Gastrocnemius medialis (tissue), 4 donors: ENCODE measurements at regions not wholly inside any gene's neighbourhood (a gene's known extent, or its start where the extent isn't known, plus 50 kb on each side); places are given as distances from the start of the nearest gene placed in this dataset.

Source experiments
- ATAC-seq, 2 donors: fragments of 150-250 bp; one replicate each; pipeline ENCODE4 v1.9.1; 2016
- DNase-seq, 2 donors: peaks; one replicate each; pipeline ENCODE4 v3.0.0-alpha.2; 2019
- H3K27ac ChIP-seq, 4 donors: fragments of 200-600 bp; sonication (generic); 1 replicate in 1 of 4; 2 replicates in 3 of 4; pipeline ENCODE4 v1.5.1; 2016 to 2018; ENCODE audit warnings: mild to moderate bottlenecking in 2 of 4, moderate library complexity in 1 of 4
- H3K27me3 ChIP-seq, 3 donors: fragments of 200-600 bp; sonication (generic) in 2 of 3; 1 replicate in 1 of 3; 2 replicates in 2 of 3; pipeline versions ENCODE4 v1.5.1 to v1.6.0; 2016 to 2019; ENCODE audit warnings: mild to moderate bottlenecking in 1 of 3, moderate library complexity in 1 of 3
- H3K36me3 ChIP-seq, 2 donors: fragments of 200-600 bp; sonication (generic) in 1 of 2; one replicate each; pipeline ENCODE4 v1.5.1; 2017 to 2018
- H3K4me1 ChIP-seq, 2 donors: fragments of 200-600 bp; sonication (generic) in 1 of 2; one replicate each; pipeline ENCODE4 v1.5.1; 2016 to 2017; ENCODE audit warnings: mild to moderate bottlenecking in 2 of 2
- H3K4me3 ChIP-seq, 4 donors: fragments of 200-600 bp; sonication (generic) in 3 of 4; 1 replicate in 1 of 4; 2 replicates in 3 of 4; pipeline ENCODE4 v1.5.1; 2016 to 2019; ENCODE audit warnings: mild to moderate bottlenecking in 2 of 4
- H3K9me3 ChIP-seq, 3 donors: fragments of 200-600 bp; sonication (generic) in 2 of 3; 1 replicate in 1 of 3; 2 replicates in 2 of 3; pipeline ENCODE4 v1.5.1; 2016 to 2019
- POLR2A ChIP-seq, 2 donors: fragments of 450-650 bp; IDR thresholded peaks; one replicate each; pipeline ENCODE4 v1.6.1; 2017; ENCODE audit warnings: antibody characterized with exemption in 2 of 2, mild to moderate bottlenecking in 2 of 2, moderate library complexity in 2 of 2
- in situ Hi-C, 4 donors: fragments of 200-750 bp; cut with MboI; loops; one replicate each; pipeline versions ENCODE4 v1.15.0 to v1.8.0; 2017; ENCODE audit warnings: low sequenced_read_pairs in 4 of 4
- intact Hi-C: fragments of 100-400 bp; cut with DNase I; formaldehyde crosslinking; loops from one replicate; pipeline ENCODE4 v1.15.1; 2023; ENCODE audit warnings: low total_unique reads
- TF ChIP-seq, protein P1 (sequence below), 5 experiments: fragments of 450-650 bp in 3 of 5; fragments of 200-600 bp in 2 of 5; sonication (generic) in 2 of 5; IDR thresholded peaks in 4 of 5; conservative IDR thresholded peaks in 1 of 5; 1 replicate in 4 of 5; 2 replicates in 1 of 5; pipeline ENCODE4 v1.5.1; 2016 to 2019; ENCODE audit warnings: antibody characterized with exemption in 5 of 5, mild to moderate bottlenecking in 3 of 5, moderate library complexity in 3 of 5

DNA sequence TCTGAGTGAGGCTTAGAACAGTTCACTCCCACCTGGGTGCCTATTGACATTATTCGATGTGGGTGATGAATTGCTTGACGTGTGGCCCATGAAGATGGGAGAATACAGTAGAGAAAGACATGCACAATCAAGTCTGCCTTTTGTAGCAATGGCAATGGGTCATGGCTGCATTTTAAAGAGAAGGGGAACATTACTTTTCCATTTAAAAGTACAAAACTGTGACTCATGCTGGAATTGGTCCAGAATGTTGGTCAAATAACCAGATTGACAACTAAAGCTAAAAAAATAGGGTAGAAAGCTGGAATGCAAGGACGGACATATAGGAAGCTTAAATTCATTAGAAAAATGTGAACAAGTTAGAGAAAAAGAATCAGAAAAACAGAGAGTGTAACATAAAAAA, 104.1 kb upstream of the SLC25A13 start:
- no peaks in the 10 kb centered on the region for H3K27me3 ChIP-seq
- in situ Hi-C loops, result no loop called here
- no peak for DNase-seq
- H3K4me3 ChIP-seq, result no peak overlapping the region
- no peak overlapping the region for H3K27ac ChIP-seq
- intact Hi-C loops, result no loop called here
- ATAC-seq, result no peak
- no peaks in the 10 kb centered on the region for H3K4me1 ChIP-seq
- no peaks in the 10 kb centered on the region for H3K36me3 ChIP-seq
- no peaks in the 10 kb centered on the region for H3K9me3 ChIP-seq
- TF ChIP-seq, protein P1, sequence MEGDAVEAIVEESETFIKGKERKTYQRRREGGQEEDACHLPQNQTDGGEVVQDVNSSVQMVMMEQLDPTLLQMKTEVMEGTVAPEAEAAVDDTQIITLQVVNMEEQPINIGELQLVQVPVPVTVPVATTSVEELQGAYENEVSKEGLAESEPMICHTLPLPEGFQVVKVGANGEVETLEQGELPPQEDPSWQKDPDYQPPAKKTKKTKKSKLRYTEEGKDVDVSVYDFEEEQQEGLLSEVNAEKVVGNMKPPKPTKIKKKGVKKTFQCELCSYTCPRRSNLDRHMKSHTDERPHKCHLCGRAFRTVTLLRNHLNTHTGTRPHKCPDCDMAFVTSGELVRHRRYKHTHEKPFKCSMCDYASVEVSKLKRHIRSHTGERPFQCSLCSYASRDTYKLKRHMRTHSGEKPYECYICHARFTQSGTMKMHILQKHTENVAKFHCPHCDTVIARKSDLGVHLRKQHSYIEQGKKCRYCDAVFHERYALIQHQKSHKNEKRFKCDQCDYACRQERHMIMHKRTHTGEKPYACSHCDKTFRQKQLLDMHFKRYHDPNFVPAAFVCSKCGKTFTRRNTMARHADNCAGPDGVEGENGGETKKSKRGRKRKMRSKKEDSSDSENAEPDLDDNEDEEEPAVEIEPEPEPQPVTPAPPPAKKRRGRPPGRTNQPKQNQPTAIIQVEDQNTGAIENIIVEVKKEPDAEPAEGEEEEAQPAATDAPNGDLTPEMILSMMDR (IDR thresholded peaks at IDR 0.05 in 4 of 5, conservative IDR thresholded peaks at IDR 0.05 in 1 of 5), result no peak
- TF ChIP-seq POLR2A (IDR thresholded peaks at IDR 0.05), result no peak

DNA sequence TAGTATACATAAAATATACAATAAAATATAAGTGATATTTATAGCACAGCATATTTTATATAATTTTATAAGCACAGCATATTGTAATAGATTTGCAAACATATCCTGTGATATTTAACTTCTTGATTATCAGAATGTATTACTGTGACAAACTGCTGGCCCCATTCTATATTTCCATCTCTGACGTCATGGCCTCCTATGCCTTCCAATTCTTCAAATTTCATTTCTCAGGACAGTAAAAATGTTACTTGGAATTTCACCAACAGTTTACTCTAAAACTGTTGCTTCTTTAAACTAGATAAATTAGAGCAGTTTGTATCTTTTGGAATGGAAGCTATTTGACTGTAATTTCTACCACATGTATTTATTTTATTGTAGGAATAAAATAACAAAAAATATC, 102.5 kb upstream of the SLC25A13 start:
- no peaks in the 10 kb centered on the region for H3K4me1 ChIP-seq
- no peak overlapping the region for H3K4me3 ChIP-seq
- no peaks in the 10 kb centered on the region for H3K36me3 ChIP-seq
- H3K27me3 ChIP-seq, result no peaks in the 10 kb centered on the region
- intact Hi-C loops (no loop called here), in situ Hi-C loops (no loop called here)
- H3K9me3 ChIP-seq, result no peaks in the 10 kb centered on the region
- no peak overlapping the region for H3K27ac ChIP-seq
- ATAC-seq (no peak), DNase-seq (no peak)
- no peak for TF ChIP-seq POLR2A (IDR thresholded peaks at IDR 0.05)

DNA sequence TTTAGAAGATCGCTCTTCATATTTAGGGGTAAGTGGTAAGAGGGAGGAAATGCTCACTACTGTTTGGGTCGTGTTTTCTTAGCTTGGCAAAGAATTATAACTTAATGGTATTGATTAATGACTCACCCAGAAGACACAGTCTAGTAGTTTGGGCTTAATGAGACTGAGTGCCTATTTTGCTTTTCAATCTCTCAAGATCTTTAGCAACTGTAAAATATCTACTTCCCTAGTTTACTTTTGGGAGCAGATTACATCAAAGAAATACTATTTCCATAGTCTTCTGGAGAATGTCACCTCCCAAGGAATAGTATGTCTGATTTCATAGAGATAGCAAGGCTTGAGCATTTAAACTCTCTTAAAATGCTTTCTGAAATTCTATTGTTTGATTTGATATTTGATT, 100.5 kb upstream of the SLC25A13 start:
- intact Hi-C loops, result no loop called here
- TF ChIP-seq, protein P1 (IDR thresholded peaks at IDR 0.05 in 4 of 5, conservative IDR thresholded peaks at IDR 0.05 in 1 of 5), result no peak
- TF ChIP-seq POLR2A (IDR thresholded peaks at IDR 0.05), result no peak
- Histone ChIP-seq H3K4me3 (no peak overlapping the region), H3K36me3 (no peaks in the 10 kb centered on the region), H3K27ac (no peak overlapping the region), H3K9me3 (no peaks in the 10 kb centered on the region), H3K27me3 (no peaks in the 10 kb centered on the region), H3K4me1 (no peaks in the 10 kb centered on the region)
- no peak for DNase-seq
- ATAC-seq, result no peak
- in situ Hi-C loops, result no loop called here

DNA sequence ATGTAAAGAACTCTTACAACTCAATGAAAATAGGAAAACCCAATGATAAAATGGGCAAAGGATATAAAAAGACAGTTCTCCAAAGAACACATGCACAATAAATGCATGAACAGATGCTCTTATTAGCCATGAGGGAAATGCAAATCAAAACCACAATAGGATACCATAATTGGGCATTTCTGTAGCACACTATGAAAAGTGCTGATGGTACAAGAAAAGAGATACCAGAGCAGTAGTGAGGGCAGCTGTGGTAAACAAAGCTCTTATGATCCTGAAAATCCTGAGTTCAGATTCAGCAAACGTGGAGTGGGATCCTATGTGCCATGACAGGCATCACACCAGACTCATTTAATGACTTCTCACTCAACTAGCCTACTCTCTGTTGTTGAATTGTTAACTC, 96.7 kb upstream of the SLC25A13 start:
- Histone ChIP-seq H3K4me1 (no peaks in the 10 kb centered on the region), H3K27ac (no peak overlapping the region), H3K4me3 (no peak overlapping the region), H3K27me3 (no peaks in the 10 kb centered on the region), H3K9me3 (no peaks in the 10 kb centered on the region), H3K36me3 (no peaks in the 10 kb centered on the region)
- DNase-seq, result no peak
- no peak for TF ChIP-seq POLR2A (IDR thresholded peaks at IDR 0.05)
- TF ChIP-seq, protein P1 (IDR thresholded peaks at IDR 0.05 in 4 of 5, conservative IDR thresholded peaks at IDR 0.05 in 1 of 5), result no peak
- in situ Hi-C loops, result no loop called here
- intact Hi-C loops, result no loop called here
- ATAC-seq, result no peak

DNA sequence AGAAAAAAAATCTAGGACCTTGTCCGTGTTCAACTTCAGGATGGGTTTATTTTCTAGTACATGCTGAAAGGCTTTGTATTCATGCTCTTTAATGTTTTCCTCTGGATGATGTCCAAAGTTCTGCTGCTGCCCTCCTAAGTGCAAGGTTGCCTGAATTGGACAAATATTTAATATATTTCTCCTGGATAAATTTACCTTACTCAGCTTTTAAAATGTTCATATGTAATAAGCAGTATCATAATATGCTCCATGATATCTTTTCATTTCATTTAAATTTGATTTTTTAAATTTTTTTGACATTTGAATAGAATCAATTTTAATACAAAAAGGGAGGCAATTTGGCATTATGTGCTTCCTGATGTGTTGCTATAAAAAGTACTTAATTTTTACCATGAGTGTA, 95.9 kb upstream of the SLC25A13 start:
- Histone ChIP-seq H3K36me3 (no peaks in the 10 kb centered on the region), H3K9me3 (no peaks in the 10 kb centered on the region), H3K27me3 (no peaks in the 10 kb centered on the region), H3K27ac (no peak overlapping the region), H3K4me1 (no peaks in the 10 kb centered on the region), H3K4me3 (no peak overlapping the region)
- intact Hi-C loops (no loop called here), in situ Hi-C loops (no loop called here)
- TF ChIP-seq, protein P1 (IDR thresholded peaks at IDR 0.05 in 4 of 5, conservative IDR thresholded peaks at IDR 0.05 in 1 of 5), result no peak
- TF ChIP-seq POLR2A (IDR thresholded peaks at IDR 0.05), result no peak
- DNase-seq, result no peak
- no peak for ATAC-seq
